ENCODE measurements at regions not wholly inside any gene's neighbourhood (a gene's known extent, or its start where the extent isn't known, plus 50 kb on each side); places are given as distances from the start of the nearest gene placed in this dataset.

DNA sequence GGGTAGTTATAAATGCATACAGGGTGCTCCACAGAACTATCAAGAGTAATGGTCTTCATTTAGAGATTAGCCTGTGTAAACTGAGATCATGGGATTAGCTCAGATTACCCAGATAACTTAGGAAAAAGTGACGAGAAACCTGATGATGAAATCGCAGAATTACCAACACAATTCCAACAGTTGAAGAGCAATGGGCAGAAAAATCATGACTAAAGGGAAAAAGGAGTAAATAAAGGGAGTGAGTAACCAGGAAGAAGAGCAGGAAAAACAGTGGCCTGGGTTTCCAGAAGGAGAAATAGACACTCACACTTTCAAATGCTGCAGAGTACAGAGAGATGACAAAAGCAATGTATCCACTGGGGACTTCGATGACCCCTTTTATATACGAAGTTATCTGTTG is 817.3 kb downstream of the TRIML1 start:
- no peak for TF ChIP-seq SIN3A (IDR thresholded peaks at IDR 0.05; ENCODE audit: low read depth)
- TF ChIP-seq, protein P1, sequence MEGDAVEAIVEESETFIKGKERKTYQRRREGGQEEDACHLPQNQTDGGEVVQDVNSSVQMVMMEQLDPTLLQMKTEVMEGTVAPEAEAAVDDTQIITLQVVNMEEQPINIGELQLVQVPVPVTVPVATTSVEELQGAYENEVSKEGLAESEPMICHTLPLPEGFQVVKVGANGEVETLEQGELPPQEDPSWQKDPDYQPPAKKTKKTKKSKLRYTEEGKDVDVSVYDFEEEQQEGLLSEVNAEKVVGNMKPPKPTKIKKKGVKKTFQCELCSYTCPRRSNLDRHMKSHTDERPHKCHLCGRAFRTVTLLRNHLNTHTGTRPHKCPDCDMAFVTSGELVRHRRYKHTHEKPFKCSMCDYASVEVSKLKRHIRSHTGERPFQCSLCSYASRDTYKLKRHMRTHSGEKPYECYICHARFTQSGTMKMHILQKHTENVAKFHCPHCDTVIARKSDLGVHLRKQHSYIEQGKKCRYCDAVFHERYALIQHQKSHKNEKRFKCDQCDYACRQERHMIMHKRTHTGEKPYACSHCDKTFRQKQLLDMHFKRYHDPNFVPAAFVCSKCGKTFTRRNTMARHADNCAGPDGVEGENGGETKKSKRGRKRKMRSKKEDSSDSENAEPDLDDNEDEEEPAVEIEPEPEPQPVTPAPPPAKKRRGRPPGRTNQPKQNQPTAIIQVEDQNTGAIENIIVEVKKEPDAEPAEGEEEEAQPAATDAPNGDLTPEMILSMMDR (IDR thresholded peaks at IDR 0.05 in 2 of 3, conservative IDR thresholded peaks at IDR 0.05 in 1 of 3; ENCODE audit: borderline replicate concordance in 1 of 3, insufficient read depth in 1 of 3, low read depth in 2 of 3, low read length in 2 of 3): no peak
- no peak for TF ChIP-seq CEBPB (IDR thresholded peaks at IDR 0.05; ENCODE audit: low read depth)
- no peak for TF ChIP-seq ZFX (IDR thresholded peaks at IDR 0.05)
- no peak for TF ChIP-seq EZH2phosphoT487 (IDR thresholded peaks at IDR 0.05; ENCODE audit: borderline replicate concordance)
- TF ChIP-seq FOSL1 (IDR thresholded peaks at IDR 0.05; ENCODE audit: low read depth): no peak
- TF ChIP-seq, protein P2, sequence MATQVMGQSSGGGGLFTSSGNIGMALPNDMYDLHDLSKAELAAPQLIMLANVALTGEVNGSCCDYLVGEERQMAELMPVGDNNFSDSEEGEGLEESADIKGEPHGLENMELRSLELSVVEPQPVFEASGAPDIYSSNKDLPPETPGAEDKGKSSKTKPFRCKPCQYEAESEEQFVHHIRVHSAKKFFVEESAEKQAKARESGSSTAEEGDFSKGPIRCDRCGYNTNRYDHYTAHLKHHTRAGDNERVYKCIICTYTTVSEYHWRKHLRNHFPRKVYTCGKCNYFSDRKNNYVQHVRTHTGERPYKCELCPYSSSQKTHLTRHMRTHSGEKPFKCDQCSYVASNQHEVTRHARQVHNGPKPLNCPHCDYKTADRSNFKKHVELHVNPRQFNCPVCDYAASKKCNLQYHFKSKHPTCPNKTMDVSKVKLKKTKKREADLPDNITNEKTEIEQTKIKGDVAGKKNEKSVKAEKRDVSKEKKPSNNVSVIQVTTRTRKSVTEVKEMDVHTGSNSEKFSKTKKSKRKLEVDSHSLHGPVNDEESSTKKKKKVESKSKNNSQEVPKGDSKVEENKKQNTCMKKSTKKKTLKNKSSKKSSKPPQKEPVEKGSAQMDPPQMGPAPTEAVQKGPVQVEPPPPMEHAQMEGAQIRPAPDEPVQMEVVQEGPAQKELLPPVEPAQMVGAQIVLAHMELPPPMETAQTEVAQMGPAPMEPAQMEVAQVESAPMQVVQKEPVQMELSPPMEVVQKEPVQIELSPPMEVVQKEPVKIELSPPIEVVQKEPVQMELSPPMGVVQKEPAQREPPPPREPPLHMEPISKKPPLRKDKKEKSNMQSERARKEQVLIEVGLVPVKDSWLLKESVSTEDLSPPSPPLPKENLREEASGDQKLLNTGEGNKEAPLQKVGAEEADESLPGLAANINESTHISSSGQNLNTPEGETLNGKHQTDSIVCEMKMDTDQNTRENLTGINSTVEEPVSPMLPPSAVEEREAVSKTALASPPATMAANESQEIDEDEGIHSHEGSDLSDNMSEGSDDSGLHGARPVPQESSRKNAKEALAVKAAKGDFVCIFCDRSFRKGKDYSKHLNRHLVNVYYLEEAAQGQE (IDR thresholded peaks at IDR 0.05; ENCODE audit: low read depth): no peak
- no peak for TF ChIP-seq POLR2AphosphoS5 (IDR thresholded peaks at IDR 0.05; ENCODE audit: low read depth, low read length)
- no peak for TF ChIP-seq POLR2A (IDR thresholded peaks at IDR 0.05; ENCODE audit: borderline replicate concordance, extremely low read depth, insufficient read depth, insufficient read length)
- TF ChIP-seq, protein P3, sequence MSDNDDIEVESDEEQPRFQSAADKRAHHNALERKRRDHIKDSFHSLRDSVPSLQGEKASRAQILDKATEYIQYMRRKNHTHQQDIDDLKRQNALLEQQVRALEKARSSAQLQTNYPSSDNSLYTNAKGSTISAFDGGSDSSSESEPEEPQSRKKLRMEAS (IDR thresholded peaks at IDR 0.05): no peak
